SJCRH30 (cell line): ENCODE measurements at regions not wholly inside any gene's neighbourhood (a gene's known extent, or its start where the extent isn't known, plus 50 kb on each side); places are given as distances from the start of the nearest gene placed in this dataset.
A peak's percentile ranks its signal among the peaks of the same experiment; 100 is the strongest.
"Not testable (repeated sequence)": the region's sequence is repeated elsewhere in the genome, so short reads cannot be mapped to it uniquely, and the experiment has no call there.

Source experiments
- DNase-seq, 2 experiments: peaks; one replicate each; pipeline ENCODE4 v3.0.0-alpha.2; 2015 to 2020
- H3K27ac ChIP-seq: fragments of 250-450 bp; sonication (Bioruptor Pico); 2 replicates; pipeline ENCODE4 v1.5.1; 2020; ENCODE audit warnings: mild to moderate bottlenecking, moderate library complexity
- H3K27me3 ChIP-seq: fragments of 250-450 bp; sonication (Bioruptor Pico); 2 replicates; pipeline ENCODE4 v1.5.1; 2020; ENCODE audit warnings: mild to moderate bottlenecking, moderate library complexity
- H3K36me3 ChIP-seq: fragments of 250-450 bp; sonication (Bioruptor Pico); 2 replicates; pipeline ENCODE4 v1.5.1; 2020; ENCODE audit warnings: mild to moderate bottlenecking, moderate library complexity
- H3K4me1 ChIP-seq: fragments of 250-450 bp; sonication (Bioruptor Pico); 2 replicates; pipeline ENCODE4 v1.5.1; 2020; ENCODE audit warnings: mild to moderate bottlenecking, moderate library complexity
- H3K4me3 ChIP-seq: fragments of 250-450 bp; sonication (Bioruptor Pico); 2 replicates; pipeline ENCODE4 v1.5.1; 2020; ENCODE audit warnings: mild to moderate bottlenecking, moderate library complexity
- H3K9me3 ChIP-seq: fragments of 250-450 bp; sonication (Bioruptor Pico); replicated peaks from 2 replicates; pipeline ENCODE4 v1.5.1; 2020; ENCODE audit warnings: mild to moderate bottlenecking, moderate library complexity

DNA sequence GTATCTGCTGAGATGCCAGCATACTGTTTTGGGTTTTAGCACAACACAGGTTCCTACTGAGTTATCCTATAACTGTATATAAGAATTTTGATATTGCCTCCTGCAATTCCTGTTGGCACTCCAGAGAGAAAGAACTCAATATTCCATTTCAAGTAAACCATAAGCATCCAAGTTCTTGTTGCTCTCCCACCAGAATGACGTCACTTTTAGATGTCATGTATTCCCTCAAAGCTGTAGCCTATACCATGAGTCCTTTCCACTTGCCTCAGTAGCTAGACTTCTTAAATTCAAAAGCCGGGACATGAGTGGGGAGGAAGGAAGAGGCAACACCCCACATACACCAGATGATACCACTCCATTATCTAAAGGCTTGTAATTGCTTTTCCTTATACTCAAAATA, 171.5 kb downstream of the ALDH8A1 start:
- Histone ChIP-seq H3K9me3 (no peaks in the 10 kb centered on the region), H3K4me3 (no peak overlapping the region), H3K27me3 (no peaks in the 10 kb centered on the region), H3K27ac (no peak overlapping the region), H3K36me3 (no peaks in the 10 kb centered on the region), H3K4me1 (no peaks in the 10 kb centered on the region)
- no peak for DNase-seq

DNA sequence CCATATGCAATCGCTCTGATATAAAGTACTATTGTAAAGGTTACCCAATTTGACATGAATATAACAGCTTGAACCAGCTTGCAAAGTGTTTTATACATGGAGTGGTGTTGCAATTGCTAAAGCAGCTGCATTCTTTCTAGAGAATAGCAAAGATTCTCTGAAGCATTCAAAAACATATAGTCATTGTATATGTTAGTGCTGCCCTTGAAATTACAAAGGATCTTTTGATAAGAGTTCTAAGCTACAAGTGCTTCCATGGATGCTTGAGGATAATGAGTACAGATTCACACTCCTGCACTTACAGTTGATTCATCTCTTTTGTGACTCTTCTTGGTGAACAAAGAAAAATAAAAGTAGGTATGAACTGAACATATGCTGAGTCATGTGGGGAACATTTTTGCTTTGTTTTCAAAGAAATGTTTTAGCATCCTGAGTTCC, 175.7 kb downstream of the ALDH8A1 start:
- Histone ChIP-seq H3K9me3 (no peaks in the 10 kb centered on the region), H3K27me3 (no peaks in the 10 kb centered on the region), H3K4me3 (no peak overlapping the region), H3K4me1 (no peaks in the 10 kb centered on the region), H3K36me3 (no peaks in the 10 kb centered on the region), H3K27ac (no peak overlapping the region)
- no peak for DNase-seq

GRCh38 chr6:134772671-134773360, 177.1 kb downstream of the ALDH8A1 start:
- Histone ChIP-seq H3K9me3 (no peaks in the 10 kb centered on the region), H3K4me1 (no peaks in the 10 kb centered on the region), H3K4me3 (no peak overlapping the region), H3K36me3 (no peaks in the 10 kb centered on the region), H3K27ac (no peak overlapping the region), H3K27me3 (no peaks in the 10 kb centered on the region)
- DNase-seq, result no peak

GRCh38 chr6:134768931-134769330, 181.0 kb downstream of the ALDH8A1 start:
- Histone ChIP-seq H3K9me3 (no peaks in the 10 kb centered on the region), H3K4me3 (no peak overlapping the region), H3K27ac (no peak overlapping the region), H3K27me3 (no peaks in the 10 kb centered on the region), H3K36me3 (no peaks in the 10 kb centered on the region), H3K4me1 (no peaks in the 10 kb centered on the region)
- no peak for DNase-seq

- Histone ChIP-seq H3K9me3 (no peaks in the 10 kb centered on the region), H3K27me3 (no peaks in the 10 kb centered on the region), H3K36me3 (no peaks in the 10 kb centered on the region), H3K4me3 (no peak overlapping the region), H3K4me1 (no peaks in the 10 kb centered on the region), H3K27ac (no peak overlapping the region)
- DNase-seq, result no peak
Observed at GRCh38 chr6:134766497-134766896, 183.4 kb downstream of the ALDH8A1 start.

DNA sequence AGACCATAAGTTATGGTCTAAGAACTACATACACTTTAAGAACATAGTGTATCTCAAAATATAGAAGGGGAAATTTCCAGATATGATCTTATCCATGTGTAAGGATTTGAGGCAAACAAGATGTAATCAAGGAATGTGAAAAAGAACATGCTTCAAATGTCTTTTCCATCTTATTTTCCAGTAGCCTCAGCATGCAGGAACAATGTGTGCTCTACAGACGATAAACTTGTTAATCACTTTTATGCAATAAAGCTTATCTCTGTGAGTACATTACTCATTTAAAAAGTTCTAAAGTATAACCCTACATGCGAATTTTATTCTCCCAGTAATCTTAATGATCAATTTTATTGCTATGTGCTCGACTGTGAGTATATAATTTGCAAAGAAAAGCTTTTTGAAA, 185.2 kb downstream of the ALDH8A1 start:
- H3K4me1 ChIP-seq, result no peaks in the 10 kb centered on the region
- DNase-seq, result no peak

GRCh38 chr6:134763575-134763974, 186.3 kb downstream of the ALDH8A1 start:
- not testable (repeated sequence) for H3K36me3 ChIP-seq, H3K27me3 ChIP-seq, H3K4me1 ChIP-seq, H3K4me3 ChIP-seq, DNase-seq, H3K27ac ChIP-seq, H3K9me3 ChIP-seq

More for the DNA sequence above, 185.2 kb downstream of the ALDH8A1 start:
- H3K27ac ChIP-seq, result no peak overlapping the region
- no peak overlapping the region for H3K4me3 ChIP-seq
- H3K27me3 ChIP-seq, result no peaks in the 10 kb centered on the region
- H3K9me3 ChIP-seq, result no peaks in the 10 kb centered on the region
- H3K36me3 ChIP-seq, result no peaks in the 10 kb centered on the region

- Histone ChIP-seq H3K9me3 (no peaks in the 10 kb centered on the region), H3K4me1 (no peaks in the 10 kb centered on the region), H3K4me3 (no peak overlapping the region), H3K36me3 (no peaks in the 10 kb centered on the region), H3K27ac (no peak overlapping the region), H3K27me3 (no peaks in the 10 kb centered on the region)
- no peak for DNase-seq
Observed at GRCh38 chr6:134758621-134759020, 191.3 kb downstream of the ALDH8A1 start.

DNA sequence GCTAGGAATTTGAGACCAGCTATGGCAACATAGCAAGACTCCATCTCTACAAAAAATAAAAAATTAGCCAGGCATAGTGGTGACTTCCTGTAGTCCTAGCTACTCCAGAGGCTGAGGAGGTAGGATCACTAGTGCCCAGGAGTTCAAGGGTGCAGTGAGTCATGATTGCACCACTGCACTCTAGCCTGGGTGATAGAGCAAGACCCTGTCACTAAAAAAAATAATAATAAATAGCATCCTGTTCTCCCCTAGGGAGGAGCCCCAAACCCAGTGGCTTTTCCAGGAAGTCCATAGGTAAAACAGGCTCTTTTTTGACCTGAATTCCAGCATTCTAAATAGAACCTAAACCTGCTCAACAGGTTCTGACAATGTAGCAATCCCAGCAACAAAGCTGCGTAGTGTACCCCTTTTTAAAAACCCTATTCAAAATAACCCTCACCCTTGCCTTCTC, 192.0 kb downstream of the ALDH8A1 start:
- H3K4me3 ChIP-seq, result no peak overlapping the region
- H3K36me3 ChIP-seq, result no peaks in the 10 kb centered on the region
- DNase-seq, result no peak
- H3K27ac ChIP-seq, result no peak overlapping the region
- no peaks in the 10 kb centered on the region for H3K9me3 ChIP-seq
- H3K27me3 ChIP-seq, result no peaks in the 10 kb centered on the region
- no peaks in the 10 kb centered on the region for H3K4me1 ChIP-seq

DNA sequence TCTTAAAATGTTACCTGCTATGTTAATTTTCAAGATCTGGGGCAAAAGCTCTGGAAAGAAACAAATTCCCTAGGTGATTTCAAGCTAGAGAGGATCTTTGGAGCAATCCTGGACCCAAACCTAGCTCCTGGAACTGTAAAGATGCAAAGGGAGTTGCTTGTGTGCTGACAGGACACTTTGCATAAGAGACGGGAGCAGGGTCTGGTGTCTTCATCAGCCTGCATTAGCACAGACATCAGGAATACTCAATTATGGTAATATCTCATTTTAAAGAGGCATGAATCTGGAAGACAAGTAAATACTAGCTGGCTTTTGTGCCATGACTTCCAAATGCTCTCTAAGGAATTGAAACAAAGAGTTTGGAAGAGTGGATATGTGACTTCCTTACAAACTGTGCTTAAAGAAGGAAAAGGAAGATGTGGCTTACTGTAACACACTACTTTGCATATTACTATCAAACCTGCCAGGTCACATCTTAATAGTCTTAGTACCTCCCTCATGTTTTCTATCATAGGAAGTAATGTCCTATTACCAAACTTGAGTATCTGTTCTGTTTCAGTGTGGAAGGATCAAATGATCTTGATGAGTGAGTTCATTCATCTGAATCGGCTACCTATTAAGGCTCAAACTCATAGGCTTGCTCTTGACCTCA, 193.4 kb downstream of the ALDH8A1 start:
- H3K4me1 ChIP-seq, result no peaks in the 10 kb centered on the region

DNA sequence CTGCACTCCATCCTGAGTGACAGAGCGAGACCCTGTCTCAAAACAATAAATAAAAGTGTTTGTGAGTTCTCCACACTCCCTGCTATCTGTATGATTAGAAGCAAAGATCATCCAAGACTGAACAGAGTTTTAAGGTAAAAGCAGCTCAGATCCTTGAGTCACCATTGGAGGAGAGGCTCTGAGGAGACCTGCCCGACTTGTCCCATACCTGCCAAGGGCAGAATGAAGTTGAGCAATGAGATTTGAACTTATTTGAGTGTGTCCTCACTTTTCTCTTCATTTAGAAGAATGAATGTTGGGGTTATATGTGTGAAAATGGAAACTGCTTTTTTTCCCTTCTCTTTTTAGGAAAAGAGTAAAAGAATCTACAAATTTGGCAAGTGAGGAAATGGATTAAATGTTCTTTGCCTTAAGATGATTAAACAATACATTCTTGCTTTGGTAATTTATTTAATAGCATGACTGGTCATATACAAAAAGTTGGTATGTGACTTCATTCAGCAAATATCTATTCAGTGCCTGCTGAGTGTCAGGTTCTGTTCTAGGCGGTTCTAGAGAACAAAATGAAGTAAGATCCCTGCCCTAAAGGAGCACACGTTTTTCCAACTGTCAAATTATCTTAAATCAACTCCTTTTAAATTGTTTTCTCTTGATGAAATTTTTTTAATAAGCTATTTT, 195.7 kb downstream of the ALDH8A1 start:
- no peak for DNase-seq
- no peaks in the 10 kb centered on the region for H3K27me3 ChIP-seq
- no peak overlapping the region for H3K27ac ChIP-seq
- no peaks in the 10 kb centered on the region for H3K9me3 ChIP-seq
- no peak overlapping the region for H3K4me3 ChIP-seq
- H3K36me3 ChIP-seq, result no peaks in the 10 kb centered on the region
- H3K4me1 ChIP-seq, result peaks cover 9% of the 10 kb centered on the region

More for the DNA sequence above, 193.4 kb downstream of the ALDH8A1 start:
- Histone ChIP-seq H3K4me3 (no peak overlapping the region), H3K27me3 (no peaks in the 10 kb centered on the region), H3K36me3 (no peaks in the 10 kb centered on the region), H3K27ac (no peak overlapping the region), H3K9me3 (no peaks in the 10 kb centered on the region)
- DNase-seq, result no peak

DNA sequence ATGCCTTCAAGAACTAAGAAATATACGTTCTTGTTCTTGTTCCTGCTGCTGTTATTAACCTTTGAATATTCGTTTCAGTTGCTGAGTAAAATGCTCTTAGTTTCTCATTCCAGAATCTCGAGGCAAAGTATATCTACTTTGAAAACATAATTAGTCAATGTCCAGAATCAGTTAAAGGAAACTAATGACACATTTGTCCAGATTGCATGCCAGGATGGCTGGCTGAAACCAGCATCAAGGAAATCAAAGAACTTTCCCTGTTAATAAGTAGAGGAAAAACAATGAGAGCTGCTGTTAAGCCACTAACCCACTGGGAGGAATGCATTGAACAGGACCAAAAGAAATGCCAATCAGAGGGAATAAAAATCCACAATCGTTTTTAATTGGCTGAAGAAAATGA, 196.9 kb downstream of the ALDH8A1 start:
- H3K4me3 ChIP-seq, result no peak overlapping the region
- H3K36me3 ChIP-seq, result no peaks in the 10 kb centered on the region
- no peaks in the 10 kb centered on the region for H3K9me3 ChIP-seq
- H3K4me1 ChIP-seq, result peaks cover 9% of the 10 kb centered on the region
- no peaks in the 10 kb centered on the region for H3K27me3 ChIP-seq
- no peak overlapping the region for H3K27ac ChIP-seq
- no peak for DNase-seq

DNA sequence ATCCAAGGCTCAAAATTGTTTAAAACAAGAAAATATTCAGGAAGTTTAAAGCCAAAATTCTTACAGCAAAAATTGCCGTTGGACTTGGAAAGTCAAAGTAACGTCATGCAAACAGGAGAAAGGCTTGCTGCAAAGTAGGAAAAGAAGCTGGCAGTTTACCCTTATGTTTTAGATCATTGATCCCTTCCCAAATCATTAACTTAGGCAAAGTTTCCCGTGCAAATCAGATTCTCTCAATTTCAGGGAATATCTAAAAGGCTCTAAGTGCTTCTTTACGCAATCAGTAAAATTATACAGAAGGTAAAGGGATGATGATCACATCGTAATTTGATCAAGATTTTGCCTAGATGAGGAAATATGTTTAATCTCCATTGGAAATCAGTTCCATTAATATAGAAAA, 197.5 kb downstream of the ALDH8A1 start:
- no peak for DNase-seq
- Histone ChIP-seq H3K27me3 (no peaks in the 10 kb centered on the region), H3K27ac (no peak overlapping the region), H3K4me1 (peaks cover 9% of the 10 kb centered on the region), H3K36me3 (no peaks in the 10 kb centered on the region), H3K4me3 (no peak overlapping the region), H3K9me3 (no peaks in the 10 kb centered on the region)

- DNase-seq, result peak; percentile 24 to 76
- Histone ChIP-seq H3K36me3 (no peaks in the 10 kb centered on the region), H3K4me1 (peaks cover 9% of the 10 kb centered on the region), H3K27ac (no peak overlapping the region), H3K4me3 (no peak overlapping the region), H3K9me3 (no peaks in the 10 kb centered on the region), H3K27me3 (no peaks in the 10 kb centered on the region)
Observed at GRCh38 chr6:134750669-134751068, 199.2 kb downstream of the ALDH8A1 start.

GRCh38 chr6:134748484-134748883, 201.4 kb downstream of the ALDH8A1 start:
- Histone ChIP-seq H3K4me1 (peaks cover 9% of the 10 kb centered on the region), H3K27me3 (no peaks in the 10 kb centered on the region), H3K36me3 (no peaks in the 10 kb centered on the region), H3K27ac (no peak overlapping the region), H3K4me3 (no peak overlapping the region), H3K9me3 (no peaks in the 10 kb centered on the region)
- no peak for DNase-seq
